Keratinocyte (primary cell): ENCODE measurements at regions not wholly inside any gene's neighbourhood (a gene's known extent, or its start where the extent isn't known, plus 50 kb on each side); places are given as distances from the start of the nearest gene placed in this dataset.

ENCODE experiments used
- DNase-seq: peaks from one replicate; pipeline ENCODE4 v3.0.0-alpha.2; 2011; ENCODE audit warnings: low read depth, missing footprints, low spot score
- FAIRE-seq: peaks from 2 replicates; lab custom pipeline; 2011; peaks lifted over from hg19 to GRCh38; lab: Jason Lieb, UNC
- H2AFZ ChIP-seq: 2 replicates; pipeline ENCODE4 v1.6.0; 2012; ENCODE audit warnings: low read length, control low read depth, inconsistent platforms; ENCODE audit not compliant: control insufficient read depth
- H3K27ac ChIP-seq: 2 replicates; pipeline ENCODE4 v1.5.1; 2011; ENCODE audit warnings: low read length; ENCODE audit not compliant: control insufficient read depth, insufficient read depth
- H3K27me3 ChIP-seq: 3 replicates; pipeline ENCODE4 v1.6.0; 2011; ENCODE audit warnings: low read length; ENCODE audit not compliant: control insufficient read depth, insufficient read depth; ENCODE audit errors: extremely low read depth
- H3K36me3 ChIP-seq, 2 experiments: 2 replicates in 1 of 2; 3 replicates in 1 of 2; pipeline ENCODE4 v1.5.1; 2011; ENCODE audit warnings: low read length in 2 of 2, mild to moderate bottlenecking in 1 of 2; ENCODE audit not compliant: control insufficient read depth in 2 of 2, insufficient read depth in 2 of 2; ENCODE audit errors: extremely low read depth in 1 of 2
- H3K4me1 ChIP-seq: 3 replicates; pipeline ENCODE4 v1.5.1; 2011; ENCODE audit warnings: low read length; ENCODE audit not compliant: control insufficient read depth, insufficient read depth; ENCODE audit errors: extremely low read depth
- H3K4me2 ChIP-seq: 3 replicates; pipeline ENCODE4 v1.6.0; 2011; ENCODE audit warnings: low read depth, low read length; ENCODE audit not compliant: control insufficient read depth, insufficient read depth; ENCODE audit errors: extremely low read depth
- H3K4me3 ChIP-seq, 3 experiments: fragments of 200-600 bp in 1 of 3; sonication (generic) in 1 of 3; 2 replicates in 2 of 3; 3 replicates in 1 of 3; pipeline ENCODE4 v1.5.1; 2011 to 2016; ENCODE audit warnings: low read length in 3 of 3, mild to moderate bottlenecking in 3 of 3, control low read depth in 2 of 3, inconsistent platforms in 1 of 3, low read depth in 1 of 3, mixed read lengths in 1 of 3, mixed run types in 1 of 3, moderate library complexity in 1 of 3; ENCODE audit not compliant: control insufficient read depth in 2 of 3, insufficient read depth in 2 of 3; ENCODE audit errors: extremely low read depth in 1 of 3
- H3K79me2 ChIP-seq: 2 replicates; pipeline ENCODE4 v1.6.0; 2012; ENCODE audit warnings: low read length; ENCODE audit not compliant: control insufficient read depth, insufficient read depth
- H3K9ac ChIP-seq: 3 replicates; pipeline ENCODE4 v1.6.0; 2011; ENCODE audit warnings: low read length; ENCODE audit not compliant: control insufficient read depth, insufficient read depth; ENCODE audit errors: extremely low read depth
- H3K9me1 ChIP-seq: 3 replicates; pipeline ENCODE4 v1.6.0; 2011; ENCODE audit warnings: low read length; ENCODE audit not compliant: control insufficient read depth, insufficient read depth; ENCODE audit errors: extremely low read depth
- H3K9me3 ChIP-seq: 2 replicates; pipeline ENCODE4 v1.5.1; 2012; ENCODE audit warnings: low read depth, low read length; ENCODE audit not compliant: control insufficient read depth
- H4K20me1 ChIP-seq: 3 replicates; pipeline ENCODE4 v1.6.0; 2011; ENCODE audit warnings: low read length; ENCODE audit not compliant: control insufficient read depth, insufficient read depth; ENCODE audit errors: extremely low read depth
- CTCF ChIP-seq, 3 experiments: IDR thresholded peaks in 1 of 3; conservative IDR thresholded peaks in 1 of 3; optimal IDR thresholded peaks in 1 of 3; 2 replicates in 2 of 3; 3 replicates in 1 of 3; pipeline versions ENCODE3 to v1.5.1; 2011; ENCODE audit warnings: low read length in 3 of 3, mild to moderate bottlenecking in 3 of 3, moderate library complexity in 2 of 3, control low read depth in 1 of 3, inconsistent platforms in 1 of 3; ENCODE audit not compliant: insufficient read depth in 2 of 3; ENCODE audit errors: extremely low read depth in 1 of 3
- EZH2 ChIP-seq: IDR thresholded peaks from one replicate; pipeline ENCODE4 v1.6.1; 2012; ENCODE audit warnings: inconsistent platforms, mild to moderate bottlenecking, low read length, moderate library complexity
- dilution Hi-C: fragments of 300-500 bp; cut with MboI; formaldehyde crosslinking; loops from one replicate; pipeline ENCODE4 v1.7.0; 2020; ENCODE audit warnings: low sequenced_read_pairs; ENCODE audit not compliant: extremely low pct_ligation_motif_present

- dilution Hi-C loops: no loop called here
- H3K79me2 ChIP-seq: no peaks in the 10 kb centered on the region
- FAIRE-seq (no peak), DNase-seq (no peak)
- H3K9me3 ChIP-seq: no peaks in the 10 kb centered on the region
- no peak overlapping the region for H3K9ac ChIP-seq
- TF ChIP-seq EZH2 (no peak), CTCF (optimal IDR thresholded peaks at IDR 0.05 in 1 of 3, IDR thresholded peaks at IDR 0.05 in 1 of 3, conservative IDR thresholded peaks at IDR 0.05 in 1 of 3; ENCODE audit: extremely low read depth in 1 of 3, insufficient read depth in 2 of 3, low read length in 3 of 3) (no peak)
- no peaks in the 10 kb centered on the region for H3K9me1 ChIP-seq
- H3K4me2 ChIP-seq: no peak overlapping the region
- no peak overlapping the region for H3K4me3 ChIP-seq
- no peak overlapping the region for H2AFZ ChIP-seq
- no peaks in the 10 kb centered on the region for H3K36me3 ChIP-seq
- no peak overlapping the region for H3K27ac ChIP-seq
- no peaks in the 10 kb centered on the region for H4K20me1 ChIP-seq
- no peaks in the 10 kb centered on the region for H3K27me3 ChIP-seq
- no peaks in the 10 kb centered on the region for H3K4me1 ChIP-seq
Measured at GRCh38 chr2:143952536-143952935, 567.4 kb downstream of the ZEB2 start.

GRCh38 chr2:143950704-143951103 is 569.2 kb downstream of the ZEB2 start:
- DNase-seq (no peak), FAIRE-seq (no peak)
- no peaks in the 10 kb centered on the region for H3K79me2 ChIP-seq
- no peaks in the 10 kb centered on the region for H3K27me3 ChIP-seq
- no peaks in the 10 kb centered on the region for H3K36me3 ChIP-seq
- dilution Hi-C loops: no loop called here
- H3K27ac ChIP-seq: no peak overlapping the region
- H3K9me1 ChIP-seq: no peaks in the 10 kb centered on the region
- no peak overlapping the region for H3K9ac ChIP-seq
- TF ChIP-seq CTCF (optimal IDR thresholded peaks at IDR 0.05 in 1 of 3, IDR thresholded peaks at IDR 0.05 in 1 of 3, conservative IDR thresholded peaks at IDR 0.05 in 1 of 3; ENCODE audit: extremely low read depth in 1 of 3, insufficient read depth in 2 of 3, low read length in 3 of 3): no peak
- TF ChIP-seq EZH2: no peak
- H3K9me3 ChIP-seq: no peaks in the 10 kb centered on the region
- H3K4me2 ChIP-seq: no peak overlapping the region
- no peak overlapping the region for H2AFZ ChIP-seq
- no peak overlapping the region for H3K4me3 ChIP-seq
- H3K4me1 ChIP-seq: no peaks in the 10 kb centered on the region
- H4K20me1 ChIP-seq: no peaks in the 10 kb centered on the region
